ENCODE measurements at regions not wholly inside any gene's neighbourhood (a gene's known extent, or its start where the extent isn't known, plus 50 kb on each side); places are given as distances from the start of the nearest gene placed in this dataset.

DNA sequence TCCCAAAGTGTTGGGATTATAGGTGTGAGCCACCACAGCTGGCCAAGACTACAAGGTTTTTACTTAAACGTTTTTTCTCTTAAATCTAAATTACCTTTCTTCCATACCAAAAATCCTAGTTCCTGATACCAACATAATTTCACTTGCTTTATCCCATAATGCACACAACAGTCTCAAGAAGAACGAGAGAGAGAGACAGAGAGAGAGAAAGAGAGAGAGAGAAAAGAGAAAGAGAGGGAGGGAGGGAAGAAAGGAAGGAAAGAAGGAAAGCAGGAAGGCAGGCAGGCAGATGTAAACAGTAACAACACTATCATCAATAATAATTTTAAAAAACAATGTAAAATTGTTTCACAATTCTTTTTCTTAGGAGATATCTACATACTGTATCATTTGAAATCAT lies 118.4 kb downstream of the BTG1 start:
- Histone ChIP-seq H3K27ac (peak overlapping the region in 1 of 4 donors; percentile 18), H3K4me1 (peaks cover 25 to 31% (median 28%) of the 10 kb centered on the region in 4 donors), H3K9me3 (no peaks in the 10 kb centered on the region), H3K4me3 (no peak overlapping the region), H3K36me3 (no peaks in the 10 kb centered on the region), H3K27me3 (no peaks in the 10 kb centered on the region)
- 73 to 77% methylated on average over 2 of the region's 2 CpGs for WGBS, 2 donors
- DNase-seq (no peak), ATAC-seq (ENCODE audit: low FRiP score in 2 of 2) (no peak)
- TF ChIP-seq POLR2AphosphoS5 (IDR thresholded peaks at IDR 0.05) (no peak), POLR2A (IDR thresholded peaks at IDR 0.05) (no peak), EP300 (IDR thresholded peaks at IDR 0.05) (no peak)
- TF ChIP-seq, protein P1, sequence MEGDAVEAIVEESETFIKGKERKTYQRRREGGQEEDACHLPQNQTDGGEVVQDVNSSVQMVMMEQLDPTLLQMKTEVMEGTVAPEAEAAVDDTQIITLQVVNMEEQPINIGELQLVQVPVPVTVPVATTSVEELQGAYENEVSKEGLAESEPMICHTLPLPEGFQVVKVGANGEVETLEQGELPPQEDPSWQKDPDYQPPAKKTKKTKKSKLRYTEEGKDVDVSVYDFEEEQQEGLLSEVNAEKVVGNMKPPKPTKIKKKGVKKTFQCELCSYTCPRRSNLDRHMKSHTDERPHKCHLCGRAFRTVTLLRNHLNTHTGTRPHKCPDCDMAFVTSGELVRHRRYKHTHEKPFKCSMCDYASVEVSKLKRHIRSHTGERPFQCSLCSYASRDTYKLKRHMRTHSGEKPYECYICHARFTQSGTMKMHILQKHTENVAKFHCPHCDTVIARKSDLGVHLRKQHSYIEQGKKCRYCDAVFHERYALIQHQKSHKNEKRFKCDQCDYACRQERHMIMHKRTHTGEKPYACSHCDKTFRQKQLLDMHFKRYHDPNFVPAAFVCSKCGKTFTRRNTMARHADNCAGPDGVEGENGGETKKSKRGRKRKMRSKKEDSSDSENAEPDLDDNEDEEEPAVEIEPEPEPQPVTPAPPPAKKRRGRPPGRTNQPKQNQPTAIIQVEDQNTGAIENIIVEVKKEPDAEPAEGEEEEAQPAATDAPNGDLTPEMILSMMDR (IDR thresholded peaks at IDR 0.05): no peak

DNA sequence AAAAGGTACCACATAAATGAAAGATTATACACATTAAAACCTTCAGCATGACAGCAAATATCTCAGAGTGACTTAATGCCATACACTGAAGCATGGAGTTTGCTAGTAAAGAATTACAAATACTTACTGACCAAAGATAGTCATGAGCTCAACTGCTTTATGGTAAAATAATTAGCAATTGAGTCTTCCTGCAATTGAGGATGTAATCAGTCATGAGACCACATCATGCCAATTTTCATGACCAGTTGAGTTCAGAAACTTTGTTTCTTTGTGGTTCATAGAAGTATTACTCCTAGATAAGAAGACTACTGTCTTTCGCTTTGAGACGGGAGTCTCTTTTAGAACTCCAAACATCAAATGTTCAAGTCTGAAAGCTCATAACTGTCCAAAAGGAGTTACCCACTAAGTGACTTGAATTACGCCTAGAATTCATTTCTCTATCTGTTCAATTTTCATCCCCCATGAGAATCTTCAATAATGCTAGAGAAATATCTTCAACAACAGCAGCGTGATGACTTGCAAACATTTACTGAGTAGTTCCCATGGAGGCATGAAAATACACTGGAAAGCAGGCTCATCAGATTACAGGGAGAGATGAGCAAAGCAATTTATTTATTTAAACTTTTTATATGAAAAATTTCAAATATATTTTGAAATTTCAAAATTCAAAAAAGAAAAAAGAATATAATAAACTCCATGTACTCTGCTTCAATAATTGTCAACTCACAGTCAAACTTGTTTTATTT lies 120.0 kb downstream of the BTG1 start:
- DNase-seq: no peak
- Histone ChIP-seq H3K4me3 (no peak overlapping the region), H3K27me3 (no peaks in the 10 kb centered on the region), H3K4me1 (peaks cover 12 to 26% (median 19%) of the 10 kb centered on the region in 4 donors), H3K27ac (no peak overlapping the region), H3K36me3 (no peaks in the 10 kb centered on the region), H3K9me3 (no peaks in the 10 kb centered on the region)
- ATAC-seq (ENCODE audit: low FRiP score in 2 of 2): no peak
- TF ChIP-seq, protein P1 (IDR thresholded peaks at IDR 0.05): no peak
- no peak for TF ChIP-seq EP300 (IDR thresholded peaks at IDR 0.05)
- no peak for TF ChIP-seq POLR2A (IDR thresholded peaks at IDR 0.05)
- no peak for TF ChIP-seq POLR2AphosphoS5 (IDR thresholded peaks at IDR 0.05)
- WGBS, 2 donors: 94 to 95% methylated on average over 4 of the region's 4 CpGs

DNA sequence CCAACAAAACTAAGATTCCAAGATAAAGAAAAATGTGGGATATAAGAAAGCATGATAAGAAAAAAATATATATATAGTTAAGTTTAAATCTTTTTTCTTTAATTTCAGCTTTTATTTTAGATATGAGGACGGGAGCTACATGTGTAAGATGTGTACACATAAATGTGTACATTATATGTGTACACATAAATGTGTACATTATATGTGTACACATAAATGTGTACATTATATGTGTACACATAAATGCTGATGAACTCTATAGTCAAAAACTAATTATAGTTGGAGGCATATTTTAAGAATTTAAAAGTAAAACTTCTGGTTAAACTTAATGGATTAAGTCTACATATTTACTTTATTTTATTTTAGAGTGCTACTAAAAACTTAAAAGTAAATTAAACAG lies 123.6 kb downstream of the BTG1 start:
- 92 to 98% methylated on average over 1 of the region's 1 CpG for WGBS, 2 donors
- peaks cover 0 to 9% (median 0%) of the 10 kb centered on the region in 4 donors for H3K4me1 ChIP-seq

DNA sequence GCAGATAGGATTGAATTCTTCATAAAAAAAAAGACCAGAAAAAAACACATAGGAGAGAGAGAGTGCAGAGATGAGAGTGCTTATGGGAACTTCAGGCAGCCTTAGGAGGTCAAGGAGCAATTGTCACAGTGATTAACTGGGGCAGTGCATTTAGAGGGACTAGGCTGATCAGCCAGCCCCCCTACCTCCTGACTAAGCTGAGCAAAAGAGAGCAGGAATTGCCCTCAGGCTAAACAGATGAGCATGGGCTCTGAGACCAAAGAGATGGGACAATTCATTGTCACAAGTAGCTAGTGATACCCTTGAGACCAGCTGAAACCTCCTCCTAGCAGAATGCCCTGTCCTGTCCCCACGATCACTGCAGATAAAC lies 124.0 kb downstream of the BTG1 start:
- no peak for ATAC-seq (ENCODE audit: low FRiP score in 2 of 2)
- Histone ChIP-seq H3K36me3 (no peaks in the 10 kb centered on the region), H3K27me3 (no peaks in the 10 kb centered on the region), H3K9me3 (no peaks in the 10 kb centered on the region), H3K4me3 (no peak overlapping the region), H3K27ac (no peak overlapping the region), H3K4me1 (peaks cover 0 to 9% (median 0%) of the 10 kb centered on the region in 4 donors)
- TF ChIP-seq EP300 (IDR thresholded peaks at IDR 0.05) (no peak), POLR2A (IDR thresholded peaks at IDR 0.05) (no peak), POLR2AphosphoS5 (IDR thresholded peaks at IDR 0.05) (no peak)
- TF ChIP-seq, protein P1 (IDR thresholded peaks at IDR 0.05): no peak
- WGBS, 2 donors: 61 to 69% methylated on average over 1 of the region's 1 CpG
- DNase-seq: no peak

More for the DNA sequence above, 123.6 kb downstream of the BTG1 start:
- Histone ChIP-seq H3K4me3 (no peak overlapping the region), H3K36me3 (no peaks in the 10 kb centered on the region), H3K27ac (no peak overlapping the region), H3K9me3 (no peaks in the 10 kb centered on the region), H3K27me3 (no peaks in the 10 kb centered on the region)
- DNase-seq (no peak), ATAC-seq (ENCODE audit: low FRiP score in 2 of 2) (no peak)
- TF ChIP-seq, protein P1 (IDR thresholded peaks at IDR 0.05): no peak
